ENCODE measurements at regions not wholly inside any gene's neighbourhood (a gene's known extent, or its start where the extent isn't known, plus 50 kb on each side); places are given as distances from the start of the nearest gene placed in this dataset.

DNA sequence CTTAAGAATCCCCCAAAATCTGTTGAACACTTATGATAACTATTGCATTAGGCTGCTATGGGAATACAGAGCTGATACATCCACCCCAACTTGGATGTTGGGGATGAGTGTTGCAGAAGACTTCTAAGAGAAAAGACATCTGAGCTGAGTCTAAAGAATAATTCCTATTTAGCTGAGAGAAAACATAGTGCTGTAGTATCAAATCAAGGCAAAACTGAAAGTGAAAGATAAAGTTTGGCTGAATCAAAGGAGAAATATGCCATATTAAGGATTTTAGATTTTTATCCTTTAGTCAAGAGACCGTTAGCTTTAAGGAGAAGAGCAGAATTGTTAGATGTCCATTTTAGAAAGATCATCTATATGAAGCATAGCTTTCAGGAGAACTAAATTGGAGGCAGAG is 726.9 kb upstream of the PTBP2 start:
- TF ChIP-seq, protein P1, sequence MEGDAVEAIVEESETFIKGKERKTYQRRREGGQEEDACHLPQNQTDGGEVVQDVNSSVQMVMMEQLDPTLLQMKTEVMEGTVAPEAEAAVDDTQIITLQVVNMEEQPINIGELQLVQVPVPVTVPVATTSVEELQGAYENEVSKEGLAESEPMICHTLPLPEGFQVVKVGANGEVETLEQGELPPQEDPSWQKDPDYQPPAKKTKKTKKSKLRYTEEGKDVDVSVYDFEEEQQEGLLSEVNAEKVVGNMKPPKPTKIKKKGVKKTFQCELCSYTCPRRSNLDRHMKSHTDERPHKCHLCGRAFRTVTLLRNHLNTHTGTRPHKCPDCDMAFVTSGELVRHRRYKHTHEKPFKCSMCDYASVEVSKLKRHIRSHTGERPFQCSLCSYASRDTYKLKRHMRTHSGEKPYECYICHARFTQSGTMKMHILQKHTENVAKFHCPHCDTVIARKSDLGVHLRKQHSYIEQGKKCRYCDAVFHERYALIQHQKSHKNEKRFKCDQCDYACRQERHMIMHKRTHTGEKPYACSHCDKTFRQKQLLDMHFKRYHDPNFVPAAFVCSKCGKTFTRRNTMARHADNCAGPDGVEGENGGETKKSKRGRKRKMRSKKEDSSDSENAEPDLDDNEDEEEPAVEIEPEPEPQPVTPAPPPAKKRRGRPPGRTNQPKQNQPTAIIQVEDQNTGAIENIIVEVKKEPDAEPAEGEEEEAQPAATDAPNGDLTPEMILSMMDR (IDR thresholded peaks at IDR 0.05; ENCODE audit: insufficient read depth, low read length) = no peak
- TF ChIP-seq, protein P2, sequence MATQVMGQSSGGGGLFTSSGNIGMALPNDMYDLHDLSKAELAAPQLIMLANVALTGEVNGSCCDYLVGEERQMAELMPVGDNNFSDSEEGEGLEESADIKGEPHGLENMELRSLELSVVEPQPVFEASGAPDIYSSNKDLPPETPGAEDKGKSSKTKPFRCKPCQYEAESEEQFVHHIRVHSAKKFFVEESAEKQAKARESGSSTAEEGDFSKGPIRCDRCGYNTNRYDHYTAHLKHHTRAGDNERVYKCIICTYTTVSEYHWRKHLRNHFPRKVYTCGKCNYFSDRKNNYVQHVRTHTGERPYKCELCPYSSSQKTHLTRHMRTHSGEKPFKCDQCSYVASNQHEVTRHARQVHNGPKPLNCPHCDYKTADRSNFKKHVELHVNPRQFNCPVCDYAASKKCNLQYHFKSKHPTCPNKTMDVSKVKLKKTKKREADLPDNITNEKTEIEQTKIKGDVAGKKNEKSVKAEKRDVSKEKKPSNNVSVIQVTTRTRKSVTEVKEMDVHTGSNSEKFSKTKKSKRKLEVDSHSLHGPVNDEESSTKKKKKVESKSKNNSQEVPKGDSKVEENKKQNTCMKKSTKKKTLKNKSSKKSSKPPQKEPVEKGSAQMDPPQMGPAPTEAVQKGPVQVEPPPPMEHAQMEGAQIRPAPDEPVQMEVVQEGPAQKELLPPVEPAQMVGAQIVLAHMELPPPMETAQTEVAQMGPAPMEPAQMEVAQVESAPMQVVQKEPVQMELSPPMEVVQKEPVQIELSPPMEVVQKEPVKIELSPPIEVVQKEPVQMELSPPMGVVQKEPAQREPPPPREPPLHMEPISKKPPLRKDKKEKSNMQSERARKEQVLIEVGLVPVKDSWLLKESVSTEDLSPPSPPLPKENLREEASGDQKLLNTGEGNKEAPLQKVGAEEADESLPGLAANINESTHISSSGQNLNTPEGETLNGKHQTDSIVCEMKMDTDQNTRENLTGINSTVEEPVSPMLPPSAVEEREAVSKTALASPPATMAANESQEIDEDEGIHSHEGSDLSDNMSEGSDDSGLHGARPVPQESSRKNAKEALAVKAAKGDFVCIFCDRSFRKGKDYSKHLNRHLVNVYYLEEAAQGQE (IDR thresholded peaks at IDR 0.05; ENCODE audit: insufficient replicate concordance, low read depth) = no peak
- TF ChIP-seq POLR2AphosphoS5 (IDR thresholded peaks at IDR 0.05; ENCODE audit: low read depth) = no peak
- no peak for TF ChIP-seq SPI1 (IDR thresholded peaks at IDR 0.05; ENCODE audit: borderline replicate concordance, low read depth)
